ENCODE measurements at regions not wholly inside any gene's neighbourhood (a gene's known extent, or its start where the extent isn't known, plus 50 kb on each side); places are given as distances from the start of the nearest gene placed in this dataset.

- no peak overlapping the region for H2AFZ ChIP-seq (ENCODE audit: low read length)
These were observed 233.7 kb downstream of the IBTK start for GRCh38 chr6:82013561-82014530.

More at GRCh38 chr6:82013561-82014530, 233.7 kb downstream of the IBTK start:
- Mint-ChIP-seq H3K4me1 (peaks cover 6 to 9% of the 10 kb centered on the region in 2 experiments; a peak in 3 of 4 replicates), H3K4me3 (no peak overlapping the region), H3K9me3 (peaks cover 17 to 20% of the 10 kb centered on the region in 2 experiments), H3K27me3 (ENCODE audit: low read depth) (no peaks in the 10 kb centered on the region), H3K36me3 (ENCODE audit: insufficient read depth in 1 of 3, low read depth in 3 of 3) (peaks cover 2 to 19% (median 8%) of the 10 kb centered on the region in 3 experiments; a peak in 5 of 7 replicates), H3K27ac (no peak overlapping the region)
- no peak overlapping the region for H2BK5ac ChIP-seq (ENCODE audit: insufficient read length, low read length)
- H2BK20ac ChIP-seq (ENCODE audit: low read depth, low read length, poor library complexity, severe bottlenecking), result no peak overlapping the region
- no peak for DNase-seq
- no peaks in the 10 kb centered on the region for H3K79me1 ChIP-seq (ENCODE audit: insufficient read depth, low read depth, low read length, poor library complexity, severe bottlenecking)
- H4K91ac ChIP-seq (ENCODE audit: insufficient read length, low read depth, low read length), result no peak overlapping the region
- no peak overlapping the region for H3K56ac ChIP-seq (ENCODE audit: insufficient read length, low read depth, low read length)
- no peak overlapping the region for H3K9ac ChIP-seq (ENCODE audit: extremely low read depth, insufficient read length, low read length)
- H4K20me1 ChIP-seq (ENCODE audit: control insufficient read depth, insufficient read depth, insufficient read length), result no peaks in the 10 kb centered on the region
- no peak overlapping the region for H3K27ac ChIP-seq (ENCODE audit: insufficient read length, low read depth, low read length)
- no peak overlapping the region for H3K14ac ChIP-seq (ENCODE audit: insufficient read depth, low read length)
- no peak overlapping the region for H3T11ph ChIP-seq (ENCODE audit: low read length)
- no peaks in the 10 kb centered on the region for H3K79me2 ChIP-seq (ENCODE audit: insufficient read depth, low read length)
- H3K9me3 ChIP-seq (ENCODE audit: control insufficient read depth, low read depth, low read length), result no peaks in the 10 kb centered on the region
- no peak overlapping the region for H4K8ac ChIP-seq (replicated peaks; ENCODE audit: insufficient read length, low read depth, low read length)
- H2BK15ac ChIP-seq (ENCODE audit: low read depth, low read length), result no peak overlapping the region
- no peak overlapping the region for H3K18ac ChIP-seq (ENCODE audit: insufficient read length, low read depth, low read length)
- H4K5ac ChIP-seq (ENCODE audit: insufficient read length, low read depth, low read length), result no peak overlapping the region
- no peak overlapping the region for H2BK120ac ChIP-seq (ENCODE audit: low read depth, low read length, poor library complexity, severe bottlenecking)
- no peaks in the 10 kb centered on the region for H3K4me1 ChIP-seq (ENCODE audit: insufficient read depth, low read length)
- H3K4ac ChIP-seq (ENCODE audit: low read depth, low read length), result no peak overlapping the region
- H2BK12ac ChIP-seq (ENCODE audit: insufficient read length, low read depth, low read length), result no peak overlapping the region
- H3K27me3 ChIP-seq (ENCODE audit: insufficient read depth, low read length), result no peaks in the 10 kb centered on the region
- no peak overlapping the region for H3K23ac ChIP-seq (ENCODE audit: insufficient read length, low read depth, low read length)
- H3K4me2 ChIP-seq (ENCODE audit: insufficient read depth, insufficient read length, low read length), result no peak overlapping the region
- no CpG with 5 or more reads among the region's 3 CpGs for WGBS (ENCODE audit: extremely low coverage, insufficient read length, low lambda C conversion rate)
- no peaks in the 10 kb centered on the region for H3K23me2 ChIP-seq (ENCODE audit: insufficient read length, low read depth, low read length, poor library complexity, severe bottlenecking)
- H2AK5ac ChIP-seq (ENCODE audit: insufficient read length, low read length), result no peak overlapping the region
- no peak for TF ChIP-seq CTCF (conservative IDR thresholded peaks at IDR 0.05)

All from H9 (cell line).